Stimulated activated CD4-positive, alpha-beta T cell treated with anti-CD3 and anti-CD28 coated beads, Interleukin-15, amount 100 ng/mL, for 48 hours (primary cell): ENCODE measurements at regions not wholly inside any gene's neighbourhood (a gene's known extent, or its start where the extent isn't known, plus 50 kb on each side); places are given as distances from the start of the nearest gene placed in this dataset.
"Not testable (repeated sequence)": the region's sequence is repeated elsewhere in the genome, so short reads cannot be mapped to it uniquely, and the experiment has no call there.

Experiments used
- DNase-seq, 2 donors: peaks; one replicate each; pipeline ENCODE4 v3.0.0-alpha.2; 2020; ENCODE audit warnings: low read depth in 2 of 2

- no peak for DNase-seq
Observed at GRCh38 chr2:122780251-122780650, 1024.8 kb downstream of the TSN start.

DNA sequence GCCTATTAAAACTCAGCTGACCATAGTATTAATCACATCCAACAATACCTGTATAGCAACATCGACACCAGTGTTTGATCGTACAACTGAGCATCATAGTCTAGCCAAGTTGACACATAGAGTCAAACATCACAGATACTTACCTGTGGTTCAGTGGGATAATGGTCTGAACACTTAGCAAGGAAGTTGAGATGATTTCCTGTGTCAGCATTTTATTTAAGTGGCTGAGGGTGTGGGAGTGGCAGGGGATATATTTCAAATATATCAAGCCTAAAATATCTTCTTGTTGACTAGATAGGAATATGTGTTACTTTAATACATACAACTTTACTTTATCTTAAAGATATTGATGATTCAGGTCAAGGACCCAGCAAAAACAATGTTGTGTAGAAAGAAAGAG lies 1038.6 kb downstream of the TSN start:
- DNase-seq: no peak

DNA sequence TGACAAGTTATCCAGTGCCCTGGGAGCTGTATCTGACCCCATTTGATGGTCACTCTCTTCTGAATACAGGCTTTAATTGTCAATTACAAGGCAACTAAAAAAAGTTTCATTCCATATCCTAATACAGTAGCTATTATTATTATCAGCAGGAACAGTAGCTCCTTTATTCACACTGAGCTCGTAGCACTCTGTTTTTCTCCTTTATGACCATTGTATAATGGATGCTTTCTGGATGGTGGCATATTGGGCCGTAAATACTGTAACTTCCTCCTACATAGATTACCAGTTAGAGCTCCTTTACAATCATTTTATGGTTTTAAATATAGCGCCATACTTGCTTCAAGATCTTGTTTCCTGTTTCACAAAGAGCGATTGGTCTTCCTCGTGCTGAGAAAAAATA lies 1040.3 kb downstream of the TSN start:
- no peak for DNase-seq

DNA sequence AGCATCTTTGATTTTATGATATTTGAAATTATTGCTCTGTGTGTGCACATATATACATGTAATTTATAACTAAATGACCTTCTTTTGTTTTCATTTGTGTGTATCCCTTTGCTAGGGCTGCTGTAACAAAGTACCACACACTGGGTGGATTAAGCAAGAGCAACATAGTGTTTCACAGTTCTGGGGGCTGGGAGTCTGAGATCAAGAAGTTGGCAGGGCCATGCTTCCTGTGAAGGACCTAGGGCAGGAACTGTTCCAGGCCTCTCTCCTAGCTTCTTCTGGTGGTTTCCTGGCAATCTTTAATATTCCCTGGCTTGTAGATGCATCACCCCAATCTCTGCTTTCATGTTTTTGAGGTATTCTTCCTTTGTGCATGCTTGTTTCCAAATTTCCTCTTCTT lies 1043.9 kb downstream of the TSN start:
- no peak for DNase-seq

GRCh38 chr2:122800781-122801180 lies 1045.3 kb downstream of the TSN start:
- no peak for DNase-seq

- no peak for DNase-seq
Observed at GRCh38 chr2:122804494-122804893, 1049.0 kb downstream of the TSN start.

DNA sequence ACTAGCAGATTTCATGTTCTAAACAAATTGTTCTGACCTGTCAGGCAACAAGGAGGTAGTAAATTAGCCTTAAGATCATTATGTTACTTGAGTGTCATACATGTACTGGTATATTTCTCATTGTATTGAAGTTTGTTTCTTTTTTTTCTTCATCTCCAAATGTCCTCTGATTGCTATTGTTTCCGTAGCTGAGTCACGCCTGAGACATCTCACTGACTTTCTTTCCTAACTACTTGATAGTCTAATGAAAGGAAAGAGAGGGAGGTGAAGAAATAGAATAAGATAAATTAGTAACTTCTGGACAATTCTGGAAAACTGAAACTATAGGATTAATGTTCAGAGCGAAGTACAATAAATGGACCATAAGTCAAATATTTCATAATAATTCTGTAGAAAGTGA lies 1049.9 kb downstream of the TSN start:
- no peak for DNase-seq

DNA sequence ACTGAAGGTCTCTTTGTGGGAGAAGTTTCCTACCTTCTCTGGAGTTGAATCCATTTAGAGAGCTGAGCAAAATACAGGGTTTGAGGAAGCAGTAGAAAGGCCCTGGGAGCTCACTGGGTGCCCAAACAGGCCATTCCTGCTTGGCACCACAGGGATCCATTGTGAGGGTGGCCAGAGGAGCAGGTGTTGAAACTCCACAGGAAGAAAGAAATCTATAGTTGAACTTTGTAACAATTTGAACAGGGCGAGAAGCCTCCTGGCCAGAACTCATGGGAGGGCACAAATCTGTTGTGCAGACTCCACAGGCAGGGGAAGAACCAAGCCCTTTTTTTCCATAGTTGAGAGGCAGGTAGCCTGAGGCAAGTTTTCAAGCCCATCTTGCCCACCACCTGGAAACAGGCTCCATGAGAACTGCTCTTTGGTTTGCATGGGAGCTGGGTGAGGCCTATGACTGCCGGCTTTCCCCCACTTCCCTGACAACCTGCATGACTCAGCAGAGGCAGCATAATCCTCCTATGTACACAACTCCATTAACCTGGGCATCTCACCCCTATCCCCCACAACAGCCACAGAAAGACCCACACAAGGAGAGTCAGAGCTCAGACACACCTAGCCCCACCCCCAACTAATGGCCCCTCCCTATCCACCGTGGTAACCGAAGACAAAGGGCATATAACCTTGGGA lies 1053.0 kb downstream of the TSN start:
- DNase-seq: no peak

DNA sequence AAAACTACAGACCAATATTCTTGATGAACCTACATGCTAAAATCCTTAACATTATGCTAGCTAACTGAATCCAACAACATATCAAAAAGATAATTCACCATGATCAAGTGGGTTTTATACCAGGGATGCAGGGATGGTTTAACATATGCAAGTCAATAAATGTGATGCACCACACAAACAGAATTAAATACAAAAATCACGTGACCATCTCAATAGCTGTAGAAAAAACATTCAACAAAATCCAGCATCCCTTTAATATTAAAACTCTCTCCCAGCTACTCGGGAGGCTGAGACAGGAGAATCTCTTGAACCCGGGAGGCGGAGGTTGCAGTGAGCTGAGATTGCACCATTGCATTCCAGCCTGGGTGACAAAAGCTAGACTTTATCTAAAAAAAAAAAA lies 1056.8 kb downstream of the TSN start:
- DNase-seq: not testable (repeated sequence)

DNA sequence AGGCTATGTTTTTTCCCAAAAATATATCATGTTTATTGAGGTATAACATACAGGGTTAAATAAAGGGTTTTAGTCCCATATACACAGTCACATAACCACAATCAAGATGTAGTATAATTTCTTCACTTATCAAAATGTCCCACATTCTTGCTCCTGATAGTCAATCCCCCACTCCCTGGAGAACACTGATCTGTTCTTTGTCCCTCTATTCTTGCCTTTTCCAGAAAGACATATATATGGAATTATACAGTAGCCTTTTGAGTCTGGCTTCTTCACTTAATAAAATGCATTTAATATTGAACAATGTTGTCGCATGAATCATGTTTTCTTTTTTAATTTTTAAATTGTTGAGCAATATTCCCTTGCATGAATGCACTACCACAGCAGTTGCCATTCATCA lies 1059.7 kb downstream of the TSN start:
- DNase-seq: no peak

GRCh38 chr2:122816803-122817202 lies 1061.4 kb downstream of the TSN start:
- no peak for DNase-seq

DNA sequence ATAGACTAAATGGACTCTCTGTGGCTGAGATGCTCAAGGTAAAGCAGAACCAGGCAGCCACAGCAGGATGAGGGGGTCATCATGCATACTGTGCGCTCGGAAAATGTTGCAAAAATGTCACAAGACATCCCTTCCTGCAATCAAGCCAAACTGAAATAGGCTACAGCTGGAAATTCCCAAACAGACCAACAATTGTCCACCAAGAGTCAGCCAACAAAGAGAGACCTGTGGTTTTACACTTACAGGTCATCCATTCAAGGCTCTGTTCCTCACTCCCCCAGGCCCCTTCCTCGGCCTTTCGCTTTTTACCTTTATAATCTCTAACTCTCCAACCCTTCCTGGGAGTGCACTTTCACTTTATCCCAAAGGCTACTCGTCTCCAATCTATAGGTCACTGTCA lies 1066.9 kb downstream of the TSN start:
- DNase-seq: no peak

DNA sequence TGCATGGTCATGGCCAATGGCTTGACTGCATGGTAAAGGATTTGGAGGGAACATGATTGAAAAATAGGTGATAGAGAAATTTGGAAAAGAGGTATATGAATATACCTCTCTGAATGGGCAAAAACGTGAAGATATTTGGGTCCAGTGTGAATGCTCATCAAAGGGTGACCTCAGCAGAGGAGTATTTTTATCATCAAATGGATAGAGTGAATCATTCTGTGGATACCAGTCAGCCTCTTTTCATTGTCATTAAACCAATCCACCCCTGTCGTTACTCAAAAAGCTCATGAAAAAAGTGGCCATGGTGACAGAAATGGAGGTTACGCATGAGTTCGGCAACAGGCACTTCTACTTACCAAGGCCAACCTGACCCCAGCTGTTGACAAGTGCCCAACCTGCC lies 1074.7 kb downstream of the TSN start:
- DNase-seq: no peak

- no peak for DNase-seq
Observed at GRCh38 chr2:122831649-122832048, 1076.2 kb downstream of the TSN start.

DNA sequence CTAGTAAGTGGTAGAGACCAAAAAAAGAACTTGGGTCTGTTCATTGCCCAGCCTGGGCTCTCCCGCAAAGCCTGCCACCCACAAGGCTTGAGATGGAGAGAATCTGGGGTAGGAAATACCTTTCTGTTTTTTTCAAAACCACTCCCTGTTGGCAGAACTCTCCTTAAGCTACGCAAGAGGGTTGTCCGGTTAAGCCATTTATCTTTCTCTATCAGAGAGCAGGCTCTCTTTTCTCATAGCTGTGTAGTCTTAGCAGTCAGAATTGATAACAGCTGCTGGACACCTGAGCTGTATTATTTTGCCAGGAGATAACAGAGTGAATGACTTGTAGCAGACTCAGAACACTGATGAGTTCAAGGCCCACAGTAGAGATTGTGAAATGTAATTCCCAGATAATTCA lies 1088.1 kb downstream of the TSN start:
- DNase-seq: no peak

GRCh38 chr2:122851161-122851560 lies 1095.7 kb downstream of the TSN start:
- no peak for DNase-seq

- no peak for DNase-seq
Observed at GRCh38 chr2:122851972-122852531, 1096.6 kb downstream of the TSN start.

- no peak for DNase-seq
Observed at GRCh38 chr2:122856696-122857095, 1101.2 kb downstream of the TSN start.

GRCh38 chr2:122858075-122858702 lies 1102.7 kb downstream of the TSN start:
- DNase-seq: no peak

DNA sequence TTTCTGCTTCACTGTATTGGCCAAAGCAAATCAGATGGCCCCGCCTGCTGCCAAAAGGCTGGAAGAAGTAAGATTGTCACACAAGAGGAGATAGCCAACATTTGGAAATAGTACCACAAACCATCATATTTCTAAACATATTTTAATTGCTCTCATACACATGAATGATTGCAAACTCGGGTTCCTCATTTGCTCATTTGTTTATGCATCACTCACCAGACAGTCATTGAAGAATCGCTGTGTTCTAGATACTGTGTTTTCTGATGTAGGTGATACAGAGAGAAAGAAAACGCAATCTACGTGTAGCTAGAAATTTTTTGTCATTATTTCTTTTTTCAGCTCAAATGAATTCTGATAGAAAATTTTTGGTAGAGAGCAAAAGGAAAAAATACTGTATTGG lies 1103.4 kb downstream of the TSN start:
- no peak for DNase-seq

DNA sequence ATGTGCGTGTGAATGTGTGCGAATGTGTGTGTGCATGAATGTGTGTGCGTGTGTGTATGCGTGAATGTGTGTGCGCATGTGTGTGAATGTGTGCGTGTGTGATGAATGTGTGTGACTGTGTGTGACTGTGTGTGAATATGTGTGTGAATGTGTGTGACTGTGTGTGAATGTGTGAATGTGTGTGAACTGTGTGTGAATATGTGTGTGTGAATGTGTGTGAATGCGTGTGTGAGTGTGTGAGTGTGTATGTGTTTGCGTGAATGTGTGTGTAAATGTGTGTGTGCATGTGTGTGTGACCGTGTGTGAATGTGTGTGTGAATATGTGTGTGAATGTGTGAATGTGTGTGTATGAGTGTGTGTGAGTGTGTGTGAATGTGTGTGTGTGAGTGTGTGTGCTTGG lies 1103.8 kb downstream of the TSN start:
- DNase-seq: no peak

- DNase-seq: no peak
Observed at GRCh38 chr2:122863532-122863931, 1108.1 kb downstream of the TSN start.

- no peak for DNase-seq
Observed at GRCh38 chr2:122864728-122865127, 1109.3 kb downstream of the TSN start.

DNA sequence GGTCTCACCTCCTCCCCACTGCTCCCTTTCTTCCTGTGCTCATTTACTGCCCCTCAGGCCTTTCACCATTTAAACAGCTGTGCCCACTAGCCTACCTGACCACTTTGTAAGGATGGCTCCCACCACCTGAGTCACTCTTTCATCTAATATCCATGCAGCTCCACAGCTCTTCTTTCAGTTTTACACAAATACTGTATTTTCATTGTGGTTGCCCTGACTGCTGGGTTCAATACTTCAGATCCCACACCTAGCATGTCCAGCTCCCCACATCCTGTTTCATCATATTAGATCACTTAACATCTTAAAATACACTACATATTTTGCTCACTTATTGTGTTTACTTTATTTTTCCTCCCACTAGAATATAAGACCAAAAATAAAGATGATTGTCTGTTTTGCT lies 1110.6 kb downstream of the TSN start:
- no peak for DNase-seq
